ENCODE measurements at regions not wholly inside any gene's neighbourhood (a gene's known extent, or its start where the extent isn't known, plus 50 kb on each side); places are given as distances from the start of the nearest gene placed in this dataset.

GRCh38 chr6:133788556-133788955 lies 100.4 kb upstream of the TCF21 start:
- TF ChIP-seq CTCF (IDR thresholded peaks at IDR 0.05) (no peak), POLR2A (IDR thresholded peaks at IDR 0.05) (no peak), POLR2AphosphoS5 (IDR thresholded peaks at IDR 0.05) (no peak)

All from sigmoid colon (tissue), 4 donors.